Lower leg skin (tissue), 4 donors: ENCODE measurements at regions not wholly inside any gene's neighbourhood (a gene's known extent, or its start where the extent isn't known, plus 50 kb on each side); places are given as distances from the start of the nearest gene placed in this dataset.

Experiments
- DNase-seq, 2 donors: peaks; one replicate each; pipeline ENCODE4 v3.0.0-alpha.2; 2019; ENCODE audit warnings: low spot score in 2 of 2
- H3K4me3 ChIP-seq: fragments of 200-600 bp; sonication (generic); 2 replicates; pipeline ENCODE4 v1.5.1; 2017; ENCODE audit warnings: mild to moderate bottlenecking, low read depth; ENCODE audit not compliant: poor library complexity, severe bottlenecking
- POLR2A ChIP-seq, 2 donors: fragments of 450-650 bp; IDR thresholded peaks; one replicate each; pipeline ENCODE4 v1.6.1; 2016 to 2017; ENCODE audit warnings: antibody characterized with exemption in 2 of 2, mild to moderate bottlenecking in 1 of 2, moderate library complexity in 1 of 2
- WGBS, 2 donors: methylation state at CpG; one replicate each; pipeline ENCODE4 v1.1.5; 2018; 5-methylcytosine and 5-hydroxymethylcytosine counted together
- intact Hi-C: fragments of 100-400 bp; cut with DNase I; formaldehyde crosslinking; loops from one replicate; pipeline ENCODE4 v1.15.0; 2023; ENCODE audit warnings: low total_unique reads
- TF ChIP-seq, protein P1 (sequence below), 3 donors: fragments of 450-650 bp; IDR thresholded peaks; one replicate each; pipeline ENCODE4 v1.5.1; 2016; ENCODE audit warnings: antibody characterized with exemption in 3 of 3, mild to moderate bottlenecking in 3 of 3, moderate library complexity in 2 of 3

DNA sequence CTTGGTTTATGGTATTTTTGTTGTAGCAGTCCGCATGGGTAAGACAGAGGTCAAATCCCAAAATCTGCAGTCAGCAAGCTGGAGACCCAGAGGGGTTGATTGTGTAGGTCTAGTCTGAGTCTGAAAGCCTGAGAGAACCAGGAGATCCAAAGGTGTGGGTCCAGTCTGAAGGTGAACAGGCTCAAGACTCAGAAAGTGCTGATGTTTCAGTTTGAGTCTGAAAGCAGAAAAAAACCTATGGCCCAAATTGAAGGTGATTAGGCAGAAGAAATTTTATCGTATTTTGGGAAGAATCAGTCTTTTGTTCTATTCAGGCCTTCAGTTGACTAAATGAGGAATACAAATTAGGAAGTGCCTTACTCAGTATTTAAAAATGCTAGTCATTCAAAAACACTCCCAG is 807.8 kb upstream of the FOXG1 start:
- TF ChIP-seq, protein P1, sequence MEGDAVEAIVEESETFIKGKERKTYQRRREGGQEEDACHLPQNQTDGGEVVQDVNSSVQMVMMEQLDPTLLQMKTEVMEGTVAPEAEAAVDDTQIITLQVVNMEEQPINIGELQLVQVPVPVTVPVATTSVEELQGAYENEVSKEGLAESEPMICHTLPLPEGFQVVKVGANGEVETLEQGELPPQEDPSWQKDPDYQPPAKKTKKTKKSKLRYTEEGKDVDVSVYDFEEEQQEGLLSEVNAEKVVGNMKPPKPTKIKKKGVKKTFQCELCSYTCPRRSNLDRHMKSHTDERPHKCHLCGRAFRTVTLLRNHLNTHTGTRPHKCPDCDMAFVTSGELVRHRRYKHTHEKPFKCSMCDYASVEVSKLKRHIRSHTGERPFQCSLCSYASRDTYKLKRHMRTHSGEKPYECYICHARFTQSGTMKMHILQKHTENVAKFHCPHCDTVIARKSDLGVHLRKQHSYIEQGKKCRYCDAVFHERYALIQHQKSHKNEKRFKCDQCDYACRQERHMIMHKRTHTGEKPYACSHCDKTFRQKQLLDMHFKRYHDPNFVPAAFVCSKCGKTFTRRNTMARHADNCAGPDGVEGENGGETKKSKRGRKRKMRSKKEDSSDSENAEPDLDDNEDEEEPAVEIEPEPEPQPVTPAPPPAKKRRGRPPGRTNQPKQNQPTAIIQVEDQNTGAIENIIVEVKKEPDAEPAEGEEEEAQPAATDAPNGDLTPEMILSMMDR (IDR thresholded peaks at IDR 0.05): no peak
- TF ChIP-seq POLR2A (IDR thresholded peaks at IDR 0.05): no peak
- H3K4me3 ChIP-seq: no peak overlapping the region
- intact Hi-C loops: no loop called here
- no peak for DNase-seq
- 86 to 90% methylated on average over 2 of the region's 2 CpGs for WGBS, 2 donors

DNA sequence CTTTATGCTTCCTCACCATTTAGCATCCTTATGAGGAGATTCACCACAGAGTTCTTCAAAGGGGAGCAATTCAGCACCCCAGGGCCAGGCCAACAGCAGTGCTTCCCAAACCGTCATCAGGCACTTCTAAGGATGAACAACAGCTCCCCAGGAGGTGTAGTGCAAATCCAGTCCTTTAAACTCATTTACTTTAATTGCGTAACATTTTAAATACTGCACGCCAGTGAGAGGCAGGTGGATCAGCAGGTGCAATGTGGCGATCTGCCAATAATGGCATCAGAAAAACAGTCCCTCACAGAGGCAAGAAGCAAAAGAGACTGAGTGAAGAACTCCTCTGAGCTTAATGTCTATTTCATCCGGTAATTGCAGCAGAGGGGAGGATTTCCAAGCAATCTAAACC is 770.9 kb upstream of the FOXG1 start:
- intact Hi-C loops: no loop called here
- TF ChIP-seq, protein P1 (IDR thresholded peaks at IDR 0.05): no peak
- no peak for TF ChIP-seq POLR2A (IDR thresholded peaks at IDR 0.05)
- 43 to 53% methylated on average over 5 of the region's 5 CpGs for WGBS, 2 donors
- DNase-seq: no peak
- no peak overlapping the region for H3K4me3 ChIP-seq

DNA sequence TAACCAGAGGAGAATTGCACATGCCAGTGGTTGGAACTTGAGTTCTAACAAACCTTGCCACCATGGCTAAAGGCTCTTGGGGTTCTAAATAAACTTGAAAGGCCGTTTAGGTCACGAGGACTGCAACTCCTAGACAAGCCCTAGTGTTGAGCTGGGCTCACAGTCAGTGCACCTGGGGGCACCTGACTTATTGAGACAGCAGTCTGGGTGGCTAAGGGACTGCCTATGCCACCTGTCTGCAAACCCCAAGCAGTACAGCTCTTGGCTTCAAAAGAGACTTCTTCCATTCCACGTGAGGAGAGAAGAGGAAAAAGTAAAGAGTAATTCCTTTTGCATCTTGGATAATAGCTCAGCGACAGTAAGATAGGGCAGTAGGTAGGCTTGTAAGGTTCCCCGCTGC is 765.6 kb upstream of the FOXG1 start:
- no peak overlapping the region for H3K4me3 ChIP-seq
- intact Hi-C loops: no loop called here
- TF ChIP-seq, protein P1 (IDR thresholded peaks at IDR 0.05): no peak
- TF ChIP-seq POLR2A (IDR thresholded peaks at IDR 0.05): no peak
- WGBS, 2 donors: 78 to 79% methylated on average over 5 of the region's 5 CpGs
- no peak for DNase-seq

DNA sequence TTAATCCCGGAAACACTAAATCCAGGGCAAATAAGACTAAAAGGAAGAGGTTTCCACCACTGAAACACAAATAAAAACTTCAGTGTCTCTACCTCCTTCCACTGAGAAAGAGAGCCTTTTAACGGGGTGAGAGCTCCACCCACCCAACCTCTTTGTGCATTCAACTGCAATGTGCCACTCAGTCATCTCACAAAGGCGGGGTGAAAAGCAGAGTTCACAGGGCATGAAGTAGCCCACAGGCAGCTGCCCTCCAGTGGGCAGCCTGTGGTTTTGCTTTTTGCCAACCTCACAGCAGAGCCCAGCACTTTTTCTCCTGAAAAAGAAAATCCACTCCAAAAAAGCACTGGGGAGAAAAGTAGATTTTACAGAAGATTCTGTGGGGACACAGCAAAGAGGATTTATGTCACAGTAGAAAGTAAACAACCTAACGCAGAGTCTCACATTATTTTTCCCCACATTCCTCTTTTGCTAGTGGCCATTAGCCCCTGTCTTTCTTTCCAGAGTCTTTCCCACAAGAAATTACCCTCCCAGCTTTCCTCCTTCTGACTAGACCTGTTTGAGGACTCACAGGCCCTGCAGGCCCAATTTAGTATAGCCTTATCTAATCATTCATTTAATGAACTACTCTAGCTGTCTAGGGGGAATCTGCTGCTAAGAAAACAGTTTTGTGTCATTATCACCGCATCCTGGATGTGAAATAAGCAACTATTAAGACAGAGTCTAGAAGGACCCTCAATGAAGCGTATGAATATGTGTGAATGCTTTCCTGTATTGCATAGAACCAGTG is 753.8 kb upstream of the FOXG1 start:
- 72 to 73% methylated on average over 6 of the region's 6 CpGs for WGBS, 2 donors
- intact Hi-C loops: no loop called here
- TF ChIP-seq, protein P1 (IDR thresholded peaks at IDR 0.05): no peak
- no peak for TF ChIP-seq POLR2A (IDR thresholded peaks at IDR 0.05)
- H3K4me3 ChIP-seq: no peak overlapping the region
- no peak for DNase-seq

DNA sequence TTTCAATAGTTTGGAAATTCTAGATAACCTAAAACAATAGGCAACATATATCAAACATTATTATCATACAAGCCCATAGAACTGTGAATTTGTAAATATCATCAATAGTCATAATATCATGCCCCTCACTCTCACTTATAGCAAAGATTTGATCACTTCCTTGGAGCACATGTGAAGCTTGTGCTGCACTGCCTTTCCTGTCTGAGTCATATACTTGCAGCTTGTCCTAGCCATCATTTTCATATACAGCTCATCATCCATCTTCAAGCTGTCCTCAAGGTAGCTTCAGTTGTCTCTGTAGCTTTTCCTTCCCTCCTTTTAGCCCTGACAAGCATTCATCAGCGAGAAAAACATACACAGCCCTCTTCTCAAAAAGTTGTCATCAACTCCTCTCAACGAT is 746.5 kb upstream of the FOXG1 start:
- no peak overlapping the region for H3K4me3 ChIP-seq
- WGBS, 2 donors: 66 to 78% methylated on average over 2 of the region's 2 CpGs
- no peak for TF ChIP-seq POLR2A (IDR thresholded peaks at IDR 0.05)
- TF ChIP-seq, protein P1 (IDR thresholded peaks at IDR 0.05): no peak
- DNase-seq: no peak
- intact Hi-C loops: no loop called here

DNA sequence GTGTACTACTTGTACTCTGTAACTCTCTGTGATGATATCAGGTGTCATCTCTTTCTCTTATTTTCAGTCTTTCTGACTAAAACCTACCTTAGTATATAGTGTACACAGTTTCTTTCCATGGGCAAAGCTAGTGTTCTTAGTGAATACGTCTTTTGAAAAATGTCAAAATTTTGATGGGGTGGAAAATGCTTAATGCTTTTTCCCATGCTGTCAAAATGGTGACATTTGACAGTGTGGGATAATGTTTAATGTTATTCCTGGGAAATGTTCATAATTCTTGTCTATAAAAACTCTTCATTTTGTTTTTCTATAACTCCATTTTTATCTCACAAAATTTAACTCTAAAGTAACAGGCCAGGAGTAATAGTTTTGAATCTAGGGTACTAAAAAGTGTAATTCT is 742.7 kb upstream of the FOXG1 start:
- 76 to 85% methylated on average over 1 of the region's 1 CpG for WGBS, 2 donors
- no peak for TF ChIP-seq POLR2A (IDR thresholded peaks at IDR 0.05)
- TF ChIP-seq, protein P1 (IDR thresholded peaks at IDR 0.05): no peak
- H3K4me3 ChIP-seq: no peak overlapping the region
- no peak for DNase-seq
- intact Hi-C loops: no loop called here
